ENCODE measurements at regions not wholly inside any gene's neighbourhood (a gene's known extent, or its start where the extent isn't known, plus 50 kb on each side); places are given as distances from the start of the nearest gene placed in this dataset.

- H3K9me3 Mint-ChIP-seq, result no peaks in the 10 kb centered on the region
- CTCF ChIA-PET, result interaction anchor here (0.6 kb wide), 1 partner anchor 149 kb away, joined by 3 read pairs; no protein-coding TSS in a partner anchor
- no peak overlapping the region for H3K27ac Mint-ChIP-seq
Observed at GRCh38 chr2:57862153-57862552, 184.5 kb upstream of the VRK2 start.

GRCh38 chr2:57862727-57863126, 183.9 kb upstream of the VRK2 start:
- ChIA-PET CTCF (interaction anchor here (0.6 kb wide), 1 partner anchor 148 kb away, joined by 3 read pairs; no protein-coding TSS in a partner anchor), POLR2A (no interaction called here)
- Mint-ChIP-seq H3K27me3 (no peaks in the 10 kb centered on the region), H3K27ac (no peak overlapping the region), H3K36me3 (no peaks in the 10 kb centered on the region), H3K4me1 (ENCODE audit: low read depth) (no peaks in the 10 kb centered on the region), H3K4me3 (no peak overlapping the region), H3K9me3 (no peaks in the 10 kb centered on the region)
- DNase-seq, result no peak
- intact Hi-C loops (cut with micrococcal nuclease), result no loop called here

More at GRCh38 chr2:57862153-57862552, 184.5 kb upstream of the VRK2 start:
- no peak overlapping the region for H3K4me3 Mint-ChIP-seq
- no peaks in the 10 kb centered on the region for H3K27me3 Mint-ChIP-seq
- intact Hi-C loops (cut with micrococcal nuclease), result no loop called here
- POLR2A ChIA-PET, result no interaction called here
- no peak for DNase-seq
- no peaks in the 10 kb centered on the region for H3K4me1 Mint-ChIP-seq (ENCODE audit: low read depth)
- H3K36me3 Mint-ChIP-seq, result no peaks in the 10 kb centered on the region

GRCh38 chr2:57864926-57865325, 181.7 kb upstream of the VRK2 start:
- H3K27ac Mint-ChIP-seq, result no peak overlapping the region

GRCh38 chr2:57867730-57868129, 178.9 kb upstream of the VRK2 start:
- Mint-ChIP-seq H3K27ac (no peak overlapping the region), H3K4me3 (no peak overlapping the region), H3K9me3 (no peaks in the 10 kb centered on the region), H3K27me3 (no peaks in the 10 kb centered on the region), H3K36me3 (no peaks in the 10 kb centered on the region), H3K4me1 (ENCODE audit: low read depth) (no peaks in the 10 kb centered on the region)
- CTCF ChIA-PET, result no interaction called here
- no peak for DNase-seq
- intact Hi-C loops (cut with micrococcal nuclease), result no loop called here
- POLR2A ChIA-PET, result no interaction called here

More at GRCh38 chr2:57864926-57865325, 181.7 kb upstream of the VRK2 start:
- H3K4me3 Mint-ChIP-seq, result no peak overlapping the region
- ChIA-PET CTCF (interaction anchor here (1.5 kb wide), 1 partner anchor 41 kb away, joined by 4 read pairs; no protein-coding TSS in a partner anchor), POLR2A (no interaction called here)
- H3K4me1 Mint-ChIP-seq (ENCODE audit: low read depth), result no peaks in the 10 kb centered on the region
- no peaks in the 10 kb centered on the region for H3K27me3 Mint-ChIP-seq
- no peaks in the 10 kb centered on the region for H3K36me3 Mint-ChIP-seq
- intact Hi-C loops (cut with micrococcal nuclease), result no loop called here
- H3K9me3 Mint-ChIP-seq, result no peaks in the 10 kb centered on the region
- no peak for DNase-seq

- POLR2A ChIA-PET, result no interaction called here
- Mint-ChIP-seq H3K27ac (no peak overlapping the region), H3K4me3 (no peak overlapping the region), H3K9me3 (no peaks in the 10 kb centered on the region), H3K4me1 (ENCODE audit: low read depth) (no peaks in the 10 kb centered on the region), H3K36me3 (no peaks in the 10 kb centered on the region), H3K27me3 (no peaks in the 10 kb centered on the region)
- no peak for DNase-seq
- CTCF ChIA-PET, result no interaction called here
- intact Hi-C loops (cut with micrococcal nuclease), result no loop called here
Observed at GRCh38 chr2:57868619-57869139, 177.9 kb upstream of the VRK2 start.

- Mint-ChIP-seq H3K36me3 (no peaks in the 10 kb centered on the region), H3K27me3 (no peaks in the 10 kb centered on the region), H3K9me3 (no peaks in the 10 kb centered on the region), H3K27ac (no peak overlapping the region), H3K4me1 (ENCODE audit: low read depth) (no peaks in the 10 kb centered on the region), H3K4me3 (no peak overlapping the region)
- no peak for DNase-seq
- POLR2A ChIA-PET, result no interaction called here
- CTCF ChIA-PET, result no interaction called here
- intact Hi-C loops (cut with micrococcal nuclease), result no loop called here
Observed at GRCh38 chr2:57869758-57870344, 176.8 kb upstream of the VRK2 start.

GRCh38 chr2:57876313-57876712, 170.3 kb upstream of the VRK2 start:
- no peak overlapping the region for H3K27ac Mint-ChIP-seq

GRCh38 chr2:57877811-57878170, 168.8 kb upstream of the VRK2 start:
- no peaks in the 10 kb centered on the region for H3K4me1 Mint-ChIP-seq (ENCODE audit: low read depth)
- CTCF ChIA-PET, result no interaction called here
- intact Hi-C loops (cut with micrococcal nuclease), result no loop called here

More at GRCh38 chr2:57876313-57876712, 170.3 kb upstream of the VRK2 start:
- no peak for DNase-seq
- Mint-ChIP-seq H3K9me3 (no peaks in the 10 kb centered on the region), H3K4me1 (ENCODE audit: low read depth) (no peaks in the 10 kb centered on the region), H3K36me3 (no peaks in the 10 kb centered on the region), H3K4me3 (no peak overlapping the region), H3K27me3 (no peaks in the 10 kb centered on the region)
- intact Hi-C loops (cut with micrococcal nuclease), result no loop called here
- CTCF ChIA-PET, result no interaction called here
- POLR2A ChIA-PET, result no interaction called here

GRCh38 chr2:57878171-57878865, 168.3 kb upstream of the VRK2 start:
- H3K9me3 Mint-ChIP-seq, result no peaks in the 10 kb centered on the region
- intact Hi-C loops (cut with micrococcal nuclease), result no loop called here
- H3K4me3 Mint-ChIP-seq, result no peak overlapping the region
- H3K27ac Mint-ChIP-seq, result no peak overlapping the region
- no peak for DNase-seq
- POLR2A ChIA-PET, result no interaction called here
- no peaks in the 10 kb centered on the region for H3K27me3 Mint-ChIP-seq
- no peaks in the 10 kb centered on the region for H3K36me3 Mint-ChIP-seq
- CTCF ChIA-PET, result no interaction called here
- H3K4me1 Mint-ChIP-seq (ENCODE audit: low read depth), result no peaks in the 10 kb centered on the region

More at GRCh38 chr2:57877811-57878170, 168.8 kb upstream of the VRK2 start:
- no peak overlapping the region for H3K27ac Mint-ChIP-seq
- no peak for DNase-seq
- no peaks in the 10 kb centered on the region for H3K9me3 Mint-ChIP-seq
- H3K36me3 Mint-ChIP-seq, result no peaks in the 10 kb centered on the region
- H3K4me3 Mint-ChIP-seq, result no peak overlapping the region
- POLR2A ChIA-PET, result no interaction called here
- no peaks in the 10 kb centered on the region for H3K27me3 Mint-ChIP-seq

- Mint-ChIP-seq H3K27me3 (no peaks in the 10 kb centered on the region), H3K4me1 (ENCODE audit: low read depth) (no peaks in the 10 kb centered on the region), H3K27ac (no peak overlapping the region), H3K4me3 (no peak overlapping the region), H3K9me3 (no peaks in the 10 kb centered on the region), H3K36me3 (no peaks in the 10 kb centered on the region)
- DNase-seq, result no peak
- CTCF ChIA-PET, result no interaction called here
- intact Hi-C loops (cut with micrococcal nuclease), result no loop called here
- POLR2A ChIA-PET, result no interaction called here
Observed at GRCh38 chr2:57878866-57879210, 167.8 kb upstream of the VRK2 start.

GRCh38 chr2:57880446-57880845, 166.2 kb upstream of the VRK2 start:
- Mint-ChIP-seq H3K27me3 (no peaks in the 10 kb centered on the region), H3K4me1 (ENCODE audit: low read depth) (no peaks in the 10 kb centered on the region), H3K36me3 (no peaks in the 10 kb centered on the region), H3K27ac (no peak overlapping the region), H3K4me3 (no peak overlapping the region), H3K9me3 (no peaks in the 10 kb centered on the region)
- CTCF ChIA-PET, result no interaction called here
- intact Hi-C loops (cut with micrococcal nuclease), result no loop called here
- POLR2A ChIA-PET, result no interaction called here
- DNase-seq, result no peak

GRCh38 chr2:57880967-57881366, 165.6 kb upstream of the VRK2 start:
- Mint-ChIP-seq H3K36me3 (no peaks in the 10 kb centered on the region), H3K4me1 (ENCODE audit: low read depth) (no peaks in the 10 kb centered on the region), H3K4me3 (no peak overlapping the region), H3K9me3 (no peaks in the 10 kb centered on the region), H3K27me3 (no peaks in the 10 kb centered on the region), H3K27ac (no peak overlapping the region)
- ChIA-PET CTCF (no interaction called here), POLR2A (no interaction called here)
- intact Hi-C loops (cut with micrococcal nuclease), result no loop called here
- no peak for DNase-seq
